ENCODE measurements at regions not wholly inside any gene's neighbourhood (a gene's known extent, or its start where the extent isn't known, plus 50 kb on each side); places are given as distances from the start of the nearest gene placed in this dataset.
A peak's percentile ranks its signal among the peaks of the same experiment; 100 is the strongest.

- H3K36me3 Mint-ChIP-seq (ENCODE audit: insufficient read depth, unreplicated experiment): peaks cover 23% of the 10 kb centered on the region
- no peak overlapping the region for H3K4me3 Mint-ChIP-seq (ENCODE audit: low read depth, unreplicated experiment)
- no peak for TF ChIP-seq CTCF (IDR thresholded peaks at IDR 0.05; ENCODE audit: unreplicated experiment)
- peaks cover 56% of the 10 kb centered on the region for H3K4me1 Mint-ChIP-seq (ENCODE audit: low read depth, unreplicated experiment)
- intact Hi-C loops (cut with micrococcal nuclease; ENCODE audit: unreplicated experiment): no loop called here
- H3K27ac Mint-ChIP-seq (ENCODE audit: unreplicated experiment): peak overlapping the region; percentile 14
- BruUV-seq (replicated peaks): no TSS peak
- CTCF ChIA-PET: interaction anchor here (0.6 to 1.5 kb wide), 3 partner anchors 64 to 131 kb away, joined by 3 to 8 read pairs (median 3); partner anchors contain the start of gene RHOB
- H3K27me3 Mint-ChIP-seq (ENCODE audit: unreplicated experiment): no peaks in the 10 kb centered on the region
- peaks cover 3% of the 10 kb centered on the region for H3K9me3 Mint-ChIP-seq (ENCODE audit: low read depth, unreplicated experiment)
- no peak for DNase-seq
These were observed 64.3 kb downstream of the RHOB start for GRCh38 chr2:20511130-20511529.

- BruUV-seq (replicated peaks): no TSS peak
- Mint-ChIP-seq H3K27ac (ENCODE audit: unreplicated experiment) (no peak overlapping the region), H3K4me3 (ENCODE audit: low read depth, unreplicated experiment) (no peak overlapping the region), H3K9me3 (ENCODE audit: low read depth, unreplicated experiment) (peaks cover 3% of the 10 kb centered on the region), H3K4me1 (ENCODE audit: low read depth, unreplicated experiment) (peaks cover 64% of the 10 kb centered on the region), H3K27me3 (ENCODE audit: unreplicated experiment) (no peaks in the 10 kb centered on the region), H3K36me3 (ENCODE audit: insufficient read depth, unreplicated experiment) (peaks cover 31% of the 10 kb centered on the region)
- intact Hi-C loops (cut with micrococcal nuclease; ENCODE audit: unreplicated experiment): no loop called here
- CTCF ChIA-PET: no interaction called here
- DNase-seq: no peak
- no peak for TF ChIP-seq CTCF (IDR thresholded peaks at IDR 0.05; ENCODE audit: unreplicated experiment)
These were observed 65.3 kb downstream of the RHOB start for GRCh38 chr2:20512061-20512605.

- H3K27ac Mint-ChIP-seq (ENCODE audit: unreplicated experiment): peak overlapping the region; percentile 99
- CTCF ChIA-PET: no interaction called here
- DNase-seq: no peak
These were observed 67.1 kb downstream of the RHOB start for GRCh38 chr2:20513946-20514345.

GRCh38 chr2:20514596-20515269 lies 67.9 kb downstream of the RHOB start:
- CTCF ChIA-PET: no interaction called here

More at GRCh38 chr2:20513946-20514345, 67.1 kb downstream of the RHOB start:
- Mint-ChIP-seq H3K9me3 (ENCODE audit: low read depth, unreplicated experiment) (peaks cover 3% of the 10 kb centered on the region), H3K4me3 (ENCODE audit: low read depth, unreplicated experiment) (no peak overlapping the region), H3K36me3 (ENCODE audit: insufficient read depth, unreplicated experiment) (peaks cover 31% of the 10 kb centered on the region), H3K27me3 (ENCODE audit: unreplicated experiment) (no peaks in the 10 kb centered on the region), H3K4me1 (ENCODE audit: low read depth, unreplicated experiment) (peaks cover 75% of the 10 kb centered on the region)
- no peak for TF ChIP-seq CTCF (IDR thresholded peaks at IDR 0.05; ENCODE audit: unreplicated experiment)
- intact Hi-C loops (cut with micrococcal nuclease; ENCODE audit: unreplicated experiment): no loop called here
- BruUV-seq (replicated peaks): no TSS peak

More at GRCh38 chr2:20514596-20515269, 67.9 kb downstream of the RHOB start:
- no peak for TF ChIP-seq CTCF (IDR thresholded peaks at IDR 0.05; ENCODE audit: unreplicated experiment)
- Mint-ChIP-seq H3K36me3 (ENCODE audit: insufficient read depth, unreplicated experiment) (peaks cover 37% of the 10 kb centered on the region), H3K4me1 (ENCODE audit: low read depth, unreplicated experiment) (peaks cover 74% of the 10 kb centered on the region), H3K27me3 (ENCODE audit: unreplicated experiment) (no peaks in the 10 kb centered on the region), H3K27ac (ENCODE audit: unreplicated experiment) (peak overlapping the region; percentile 99), H3K9me3 (ENCODE audit: low read depth, unreplicated experiment) (peaks cover 3% of the 10 kb centered on the region), H3K4me3 (ENCODE audit: low read depth, unreplicated experiment) (peak overlapping the region; percentile 61)
- intact Hi-C loops (cut with micrococcal nuclease; ENCODE audit: unreplicated experiment): loop anchor here (5.0 kb wide), 1 partner anchor 68 kb away; no protein-coding TSS in a partner anchor
- BruUV-seq (replicated peaks): TSS peak; percentile 70
- peak; percentile 86 for DNase-seq

Data from Calu3 (cell line).